OCI-LY7 (cell line): ENCODE measurements at regions not wholly inside any gene's neighbourhood (a gene's known extent, or its start where the extent isn't known, plus 50 kb on each side); places are given as distances from the start of the nearest gene placed in this dataset.

Source experiments
- EZH2phosphoT487 ChIP-seq: fragments of 200-600 bp; sonication (generic); IDR thresholded peaks from 2 replicates; pipeline ENCODE4 v1.6.1; 2018; ENCODE audit warnings: low read depth, borderline replicate concordance, mild to moderate bottlenecking, mixed run types, antibody characterized with exemption, low read length, moderate library complexity, mixed read lengths
- TF ChIP-seq, protein P1 (sequence below): fragments of 200-600 bp; sonication (generic); conservative IDR thresholded peaks from 2 replicates; pipeline ENCODE4 v1.5.1; 2014; ENCODE audit warnings: mild to moderate bottlenecking, antibody characterized with exemption, low read length, moderate library complexity, mixed read lengths

- TF ChIP-seq EZH2phosphoT487 = no peak
- TF ChIP-seq, protein P1, sequence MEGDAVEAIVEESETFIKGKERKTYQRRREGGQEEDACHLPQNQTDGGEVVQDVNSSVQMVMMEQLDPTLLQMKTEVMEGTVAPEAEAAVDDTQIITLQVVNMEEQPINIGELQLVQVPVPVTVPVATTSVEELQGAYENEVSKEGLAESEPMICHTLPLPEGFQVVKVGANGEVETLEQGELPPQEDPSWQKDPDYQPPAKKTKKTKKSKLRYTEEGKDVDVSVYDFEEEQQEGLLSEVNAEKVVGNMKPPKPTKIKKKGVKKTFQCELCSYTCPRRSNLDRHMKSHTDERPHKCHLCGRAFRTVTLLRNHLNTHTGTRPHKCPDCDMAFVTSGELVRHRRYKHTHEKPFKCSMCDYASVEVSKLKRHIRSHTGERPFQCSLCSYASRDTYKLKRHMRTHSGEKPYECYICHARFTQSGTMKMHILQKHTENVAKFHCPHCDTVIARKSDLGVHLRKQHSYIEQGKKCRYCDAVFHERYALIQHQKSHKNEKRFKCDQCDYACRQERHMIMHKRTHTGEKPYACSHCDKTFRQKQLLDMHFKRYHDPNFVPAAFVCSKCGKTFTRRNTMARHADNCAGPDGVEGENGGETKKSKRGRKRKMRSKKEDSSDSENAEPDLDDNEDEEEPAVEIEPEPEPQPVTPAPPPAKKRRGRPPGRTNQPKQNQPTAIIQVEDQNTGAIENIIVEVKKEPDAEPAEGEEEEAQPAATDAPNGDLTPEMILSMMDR = no peak
These were observed 64.0 kb downstream of the PRR15 start for GRCh38 chr7:29627631-29628030.
